HG03196 (cell line): ENCODE measurements at regions not wholly inside any gene's neighbourhood (a gene's known extent, or its start where the extent isn't known, plus 50 kb on each side); places are given as distances from the start of the nearest gene placed in this dataset.

Experiments
- ATAC-seq: cut with Tn5 transposase; IDR thresholded peaks from one replicate; pipeline ENCODE4 v1.9.1; 2021; ENCODE audit not compliant: unreplicated experiment

- ATAC-seq: no peak
Measured at GRCh38 chr7:25495342-25496250, 267.3 kb upstream of the NPVF start.

DNA sequence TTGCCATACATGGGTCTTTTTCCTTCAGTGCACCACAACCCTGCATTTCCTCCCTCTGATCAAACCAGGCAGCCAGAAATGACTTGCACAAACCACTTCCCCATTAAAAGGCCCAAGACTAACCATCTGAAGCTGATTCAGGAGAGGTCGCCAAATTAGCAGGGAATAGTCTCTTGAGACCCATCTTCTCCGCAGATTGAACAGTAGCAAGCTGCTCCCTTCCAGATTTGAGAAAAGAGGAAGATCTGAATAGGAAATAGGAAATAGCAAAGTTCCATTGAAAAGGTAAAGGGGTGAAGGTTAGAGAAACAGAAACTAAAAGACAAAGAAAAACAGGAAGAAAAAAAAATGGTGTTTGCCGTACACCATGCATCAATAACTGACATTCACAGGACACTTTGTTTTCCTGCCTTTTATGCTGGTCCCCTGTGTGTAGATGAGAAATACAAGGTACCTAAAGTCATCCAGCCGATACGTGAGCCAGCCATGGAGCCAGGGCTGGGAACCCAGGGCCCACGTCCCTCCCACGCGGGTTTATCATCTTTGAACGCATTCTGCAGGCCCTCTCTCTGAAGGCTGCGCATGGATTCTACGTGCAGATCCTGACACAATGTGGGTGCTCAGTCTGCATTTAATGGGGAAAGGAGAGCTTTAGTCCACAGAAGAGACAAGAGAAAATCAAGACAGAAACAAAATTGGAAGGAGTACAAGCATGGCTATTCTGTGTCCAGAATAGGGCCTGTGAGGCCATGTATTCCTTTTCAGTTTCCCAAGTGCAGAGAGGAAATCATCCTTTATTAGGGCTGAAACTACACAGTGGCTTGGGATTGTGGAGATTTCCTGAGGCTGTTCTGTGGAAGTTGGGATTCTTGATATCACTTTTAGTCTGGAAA is 268.4 kb upstream of the NPVF start:
- peak; percentile 78 for ATAC-seq

DNA sequence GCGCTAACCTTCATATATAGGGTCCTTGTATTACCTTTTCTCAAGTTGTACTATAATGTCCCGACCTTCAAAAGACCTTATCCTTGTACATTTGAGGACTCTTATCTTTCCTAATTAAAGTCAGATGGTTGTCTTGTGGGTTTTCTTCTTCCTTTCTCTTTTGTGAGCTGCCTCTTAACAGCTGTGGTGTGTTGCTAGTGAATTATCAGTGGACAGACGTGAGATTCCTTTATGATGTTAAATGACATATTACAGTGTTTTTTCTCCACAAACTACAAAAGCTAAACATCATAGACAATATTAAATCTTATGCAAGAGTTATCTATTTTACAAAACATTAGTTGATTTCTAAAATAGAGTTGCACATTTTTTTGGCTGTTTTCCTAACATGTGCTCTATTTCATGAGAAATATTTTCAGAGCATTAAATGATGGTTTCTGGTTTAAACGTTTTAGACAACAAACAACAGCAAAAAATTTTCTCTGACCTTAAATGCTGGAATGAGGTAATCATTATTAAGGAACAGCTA is 272.2 kb upstream of the NPVF start:
- no peak for ATAC-seq

DNA sequence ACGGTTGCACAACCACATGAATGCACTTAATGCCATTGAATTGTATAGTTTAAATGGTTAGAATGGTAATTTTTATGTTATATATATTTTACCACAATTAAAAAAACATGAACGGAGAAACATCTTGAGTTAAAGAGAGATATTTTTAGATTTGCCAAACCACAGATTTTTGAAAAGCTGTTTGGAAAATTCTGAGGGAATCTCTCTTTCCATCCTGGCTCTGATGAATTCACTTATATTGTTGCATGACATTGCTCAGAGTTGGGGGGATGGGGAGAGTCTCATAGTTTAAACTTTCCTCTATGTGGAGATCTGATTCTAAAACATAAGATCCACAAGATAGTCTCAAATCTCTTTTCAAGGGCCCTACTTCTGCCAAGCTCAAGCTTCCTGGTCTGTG is 275.0 kb upstream of the NPVF start:
- no peak for ATAC-seq

- no peak for ATAC-seq
Measured at GRCh38 chr7:25512061-25512687, 283.9 kb upstream of the NPVF start.

DNA sequence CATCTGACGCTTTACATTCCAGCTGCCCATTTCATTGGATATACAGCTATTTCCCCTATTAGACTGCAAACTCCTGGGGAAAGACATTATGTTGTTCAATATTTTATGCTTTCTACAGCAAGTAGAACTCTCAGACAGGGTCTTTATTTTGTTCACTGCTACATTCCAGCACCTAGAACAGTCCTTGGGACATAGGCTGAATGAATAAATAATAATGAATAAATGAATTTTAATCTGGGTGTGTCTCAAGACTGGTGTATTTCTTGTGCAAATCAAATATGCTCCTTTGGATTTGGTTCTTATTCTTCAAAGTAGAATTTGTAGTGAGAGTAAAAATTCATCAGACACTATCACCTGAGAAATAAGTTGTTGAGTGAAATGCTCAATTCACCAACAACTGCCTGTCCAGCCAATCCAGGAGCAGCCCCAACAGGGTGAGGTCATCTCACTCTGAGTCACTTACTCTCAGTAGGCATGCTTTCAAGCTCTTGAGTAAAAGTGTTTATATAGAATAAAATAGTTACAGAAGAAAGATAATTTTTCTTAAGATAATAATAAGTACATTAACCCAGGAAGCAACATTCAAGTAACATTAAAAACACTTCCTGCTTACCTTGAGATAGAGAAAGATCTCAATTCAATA is 287.5 kb upstream of the NPVF start:
- no peak for ATAC-seq

GRCh38 chr7:25517906-25518305 is 289.6 kb upstream of the NPVF start:
- no peak for ATAC-seq

GRCh38 chr7:25520017-25520416 is 291.7 kb upstream of the NPVF start:
- ATAC-seq: no peak

DNA sequence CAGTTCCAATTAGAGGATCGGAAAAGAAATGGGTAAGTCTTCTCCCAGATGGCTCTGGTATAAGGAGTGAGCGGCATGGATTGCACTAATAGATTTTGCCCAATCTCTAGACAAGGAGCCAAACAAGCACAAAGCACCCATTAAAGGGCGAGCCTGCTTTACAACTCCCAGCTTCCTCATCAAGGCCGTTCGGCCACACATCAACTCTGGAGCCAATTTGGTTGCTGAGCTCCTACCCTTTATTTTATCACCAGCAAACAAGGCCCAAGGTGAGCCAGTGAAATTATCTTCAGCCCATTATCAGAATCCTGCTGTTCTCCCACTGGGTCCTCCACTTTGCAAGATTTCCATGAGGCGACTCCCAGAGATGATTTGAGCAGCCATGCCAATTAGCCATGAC is 292.2 kb upstream of the NPVF start:
- no peak for ATAC-seq

DNA sequence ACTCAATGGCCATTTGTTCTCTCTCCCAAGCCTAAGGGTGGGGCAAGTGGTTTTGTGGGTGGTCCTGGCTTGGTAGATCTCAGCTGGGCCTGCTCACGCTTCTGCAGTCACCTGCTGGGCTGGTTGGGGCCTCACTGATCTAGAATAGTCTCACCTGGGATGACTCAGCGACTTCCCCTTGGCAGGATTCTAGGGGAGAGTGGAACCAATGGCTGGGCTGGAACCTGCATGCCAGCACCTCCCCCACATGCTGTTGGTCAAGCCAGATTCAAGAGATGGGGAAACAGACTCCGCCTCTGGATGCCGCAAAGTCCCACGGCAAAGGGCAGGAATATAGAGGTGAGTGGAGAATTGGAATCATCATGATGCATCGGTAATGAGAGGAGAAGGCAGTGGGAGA is 292.9 kb upstream of the NPVF start:
- no peak for ATAC-seq

- no peak for ATAC-seq
Measured at GRCh38 chr7:25522727-25523126, 294.4 kb upstream of the NPVF start.

DNA sequence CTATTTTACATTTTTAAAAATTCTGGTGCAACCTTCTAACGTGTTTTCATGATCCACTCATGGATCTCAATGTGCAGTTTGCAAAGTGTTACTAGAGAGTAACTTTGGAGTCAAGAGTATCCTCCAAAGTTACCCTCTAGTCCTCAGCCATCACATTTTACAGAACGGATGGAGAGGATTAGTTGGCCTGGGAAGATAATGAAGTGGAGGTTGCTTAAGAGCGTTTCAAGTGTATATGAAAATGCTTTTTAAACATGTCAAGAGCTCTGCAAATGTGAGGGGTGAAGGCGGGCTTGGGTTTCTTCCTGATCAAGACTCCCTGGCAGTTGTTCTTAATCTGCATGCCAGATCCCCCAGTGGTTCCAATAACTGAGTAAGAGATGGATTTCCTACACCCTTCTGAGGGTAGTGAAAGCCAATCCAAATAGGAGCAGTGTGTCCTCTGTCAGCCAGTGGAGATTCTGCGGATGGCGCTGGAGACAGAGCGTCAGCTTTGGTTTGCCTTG is 299.4 kb upstream of the NPVF start:
- no peak for ATAC-seq

- ATAC-seq: no peak
Measured at GRCh38 chr7:25529320-25529719, 301.0 kb upstream of the NPVF start.

GRCh38 chr7:25536851-25537250 is 308.6 kb upstream of the NPVF start:
- ATAC-seq: no peak

- no peak for ATAC-seq
Measured at GRCh38 chr7:25537662-25538375, 309.5 kb upstream of the NPVF start.

- no peak for ATAC-seq
Measured at GRCh38 chr7:25541094-25541821, 313.0 kb upstream of the NPVF start.

GRCh38 chr7:25541877-25542276 is 313.6 kb upstream of the NPVF start:
- ATAC-seq: no peak

DNA sequence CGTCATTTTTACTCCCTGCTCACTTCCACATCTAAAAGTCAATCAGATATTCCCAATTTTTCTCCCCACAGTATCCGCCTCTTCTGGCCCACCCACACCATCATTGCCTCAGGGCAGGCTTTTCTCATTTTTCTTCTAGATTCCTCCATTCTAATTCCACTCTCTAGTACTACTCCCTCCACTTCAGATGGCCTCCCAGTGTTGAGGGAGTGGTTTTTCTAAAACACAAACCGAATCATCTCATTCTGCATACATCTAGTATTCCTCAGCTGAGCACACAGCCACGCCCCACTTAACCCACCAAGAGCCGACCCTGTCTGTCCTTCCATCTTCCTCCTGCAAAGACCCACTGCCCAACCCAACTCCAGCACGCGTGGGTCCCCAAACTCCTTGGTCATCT is 314.9 kb upstream of the NPVF start:
- no peak for ATAC-seq

DNA sequence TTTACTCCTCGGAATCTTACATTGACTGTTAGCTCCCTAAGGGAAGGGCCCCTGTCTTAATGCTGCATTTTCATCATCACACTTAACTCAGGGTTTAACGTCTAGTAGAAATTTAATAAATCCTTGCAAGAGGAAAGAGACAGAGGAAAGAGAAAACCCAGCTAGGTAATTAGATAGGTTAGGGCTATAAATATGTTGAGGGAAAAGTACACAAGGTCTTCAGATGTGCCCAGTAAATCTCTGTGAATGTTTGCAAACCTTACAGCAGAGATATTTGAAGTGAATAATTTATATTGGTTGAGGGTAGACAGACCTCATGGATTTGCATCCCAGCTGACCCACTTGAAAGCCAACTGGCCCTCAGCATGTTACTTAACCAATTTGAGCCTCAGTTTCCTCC is 315.5 kb upstream of the NPVF start:
- no peak for ATAC-seq
